ENCODE measurements at regions not wholly inside any gene's neighbourhood (a gene's known extent, or its start where the extent isn't known, plus 50 kb on each side); places are given as distances from the start of the nearest gene placed in this dataset.

- Mint-ChIP-seq H3K4me1 (no peaks in the 10 kb centered on the region), H3K9me3 (peaks cover 19% of the 10 kb centered on the region), H3K27me3 (ENCODE audit: low read depth) (no peaks in the 10 kb centered on the region), H3K36me3 (ENCODE audit: low read depth) (no peaks in the 10 kb centered on the region), H3K27ac (no peak overlapping the region), H3K4me3 (no peak overlapping the region)
- TF ChIP-seq CTCF (IDR thresholded peaks at IDR 0.05; ENCODE audit: unreplicated experiment in 3 of 3), result no peak
Observed at GRCh38 chr10:74771054-74771453, 55.3 kb upstream of the KAT6B start.

GRCh38 chr10:74775099-74775498, 51.3 kb upstream of the KAT6B start:
- Mint-ChIP-seq H3K27ac (no peak overlapping the region), H3K27me3 (ENCODE audit: low read depth) (no peaks in the 10 kb centered on the region), H3K4me1 (no peaks in the 10 kb centered on the region), H3K4me3 (no peak overlapping the region), H3K36me3 (ENCODE audit: low read depth) (peaks cover 5% of the 10 kb centered on the region), H3K9me3 (peaks cover 41% of the 10 kb centered on the region)
- TF ChIP-seq CTCF (IDR thresholded peaks at IDR 0.05; ENCODE audit: unreplicated experiment in 3 of 3), result no peak

Data from nephron (organoid).